RPMI7951 (cell line): ENCODE measurements at regions not wholly inside any gene's neighbourhood (a gene's known extent, or its start where the extent isn't known, plus 50 kb on each side); places are given as distances from the start of the nearest gene placed in this dataset.

Experiments
- DNase-seq: peaks from one replicate; pipeline ENCODE4 v3.0.0-alpha.2; 2012; ENCODE audit warnings: low read depth

DNA sequence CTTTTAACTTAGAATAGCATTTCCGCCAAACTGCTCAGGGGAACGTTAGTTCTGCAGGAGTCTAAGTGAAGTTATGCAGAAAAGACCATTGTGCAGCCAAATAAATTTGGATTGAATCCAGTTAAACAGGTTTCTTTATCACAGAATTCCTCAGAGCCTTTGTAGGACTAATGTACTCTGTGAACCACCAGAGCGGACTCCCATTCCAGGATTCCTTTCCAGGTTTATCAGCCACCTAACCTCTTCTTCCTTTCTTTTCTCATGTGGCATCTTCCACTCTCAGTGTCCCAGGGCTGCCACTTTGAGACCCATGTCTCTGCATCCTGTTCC is 350.4 kb downstream of the TSN start:
- no peak for DNase-seq

DNA sequence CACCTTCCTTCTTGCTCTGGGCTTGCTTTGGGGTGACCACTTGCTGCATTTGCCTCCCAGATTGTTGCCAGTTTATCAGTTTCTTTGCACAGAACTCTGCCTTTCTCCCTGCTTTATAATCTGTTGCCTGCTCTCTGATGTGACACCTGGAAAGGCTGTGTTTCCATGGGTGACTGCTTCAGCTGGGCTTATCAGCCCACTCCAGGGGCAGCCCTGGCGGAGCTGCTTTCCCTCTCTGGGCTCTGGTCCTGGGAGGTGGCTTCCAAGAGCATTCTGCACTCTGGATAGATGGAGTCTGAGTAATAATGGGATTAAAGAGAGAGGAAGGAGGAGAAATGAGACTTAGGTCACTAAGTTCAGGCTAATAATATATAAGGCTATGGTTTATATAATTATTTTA is 352.7 kb downstream of the TSN start:
- DNase-seq: no peak

DNA sequence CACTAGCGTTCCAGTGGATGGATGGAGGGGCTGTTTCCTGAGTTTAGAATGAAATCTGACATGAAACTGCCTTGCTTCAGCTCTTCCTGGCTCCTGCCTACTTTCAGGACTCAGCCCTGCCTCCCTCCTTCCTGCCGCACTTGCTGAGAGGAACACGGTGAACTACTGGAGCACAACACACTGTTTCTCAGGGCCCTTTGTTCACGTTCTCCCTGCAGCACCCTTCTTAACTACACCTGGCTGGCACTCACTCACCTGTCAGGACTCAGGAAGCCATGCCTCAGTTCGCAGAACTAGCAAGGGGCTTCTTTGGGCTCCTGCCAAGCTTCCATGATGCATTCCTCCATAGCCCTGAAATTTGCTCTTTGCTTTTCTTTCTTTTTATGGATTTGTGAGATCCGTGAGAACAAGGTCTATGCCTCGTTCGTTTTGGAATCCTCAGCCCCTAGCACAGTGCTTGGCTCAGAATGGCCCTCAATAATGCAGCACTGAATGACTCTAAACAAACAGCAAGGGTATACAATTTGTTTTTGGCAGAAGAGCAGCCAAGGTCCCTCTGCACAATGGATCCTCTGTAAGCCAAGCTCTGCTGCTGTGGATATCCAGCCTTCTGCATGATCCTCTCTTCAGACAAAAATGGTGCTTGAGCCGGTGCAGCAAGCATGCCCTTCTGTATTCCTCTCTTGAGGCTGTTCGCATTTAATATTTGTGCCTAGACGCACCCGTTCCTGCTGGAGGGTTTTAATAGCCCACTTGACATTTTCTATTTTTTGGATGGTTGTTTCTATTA is 357.0 kb downstream of the TSN start:
- no peak for DNase-seq

DNA sequence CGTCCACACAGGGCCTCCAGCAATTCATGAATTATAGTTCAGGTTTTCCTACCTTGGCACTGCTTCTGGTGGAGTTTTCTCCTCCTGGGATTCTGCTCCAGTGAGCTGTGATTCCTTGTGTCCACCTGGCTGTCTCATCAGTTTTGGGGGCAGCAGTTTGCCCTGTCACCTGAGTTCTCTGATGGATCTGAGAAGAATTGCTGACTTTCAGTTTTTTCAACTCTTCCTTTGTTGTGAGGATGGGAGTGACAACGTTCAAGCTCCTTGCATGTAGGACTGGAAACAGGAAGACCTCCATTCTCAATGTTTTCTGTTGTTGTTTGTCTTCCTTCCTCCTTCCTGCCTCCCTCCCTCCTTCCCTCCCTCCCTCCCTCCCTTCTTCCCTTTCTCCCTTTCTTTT is 359.0 kb downstream of the TSN start:
- no peak for DNase-seq

- no peak for DNase-seq
Observed at GRCh38 chr2:122117371-122117770, 361.9 kb downstream of the TSN start.

DNA sequence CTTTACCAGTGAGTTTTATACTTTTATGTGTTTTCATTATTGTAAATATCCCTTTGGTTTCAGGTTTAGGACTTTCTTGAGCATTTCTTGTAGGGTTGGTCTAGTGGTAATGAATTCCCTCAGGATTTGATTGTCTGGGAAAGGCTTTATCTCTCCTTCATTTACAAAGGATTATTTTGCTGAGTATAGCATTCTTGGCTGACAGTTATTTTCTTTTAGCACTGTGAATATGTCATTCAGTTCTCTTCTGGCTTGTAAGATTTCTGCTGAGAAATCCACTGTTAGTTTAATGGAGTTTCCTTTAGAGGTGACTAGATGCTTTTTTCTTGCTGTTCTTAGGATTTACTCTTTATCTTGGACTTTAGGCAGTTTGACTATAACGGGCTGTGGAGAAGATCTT is 373.9 kb downstream of the TSN start:
- DNase-seq: no peak

GRCh38 chr2:122132147-122132691 is 376.8 kb downstream of the TSN start:
- DNase-seq: no peak

DNA sequence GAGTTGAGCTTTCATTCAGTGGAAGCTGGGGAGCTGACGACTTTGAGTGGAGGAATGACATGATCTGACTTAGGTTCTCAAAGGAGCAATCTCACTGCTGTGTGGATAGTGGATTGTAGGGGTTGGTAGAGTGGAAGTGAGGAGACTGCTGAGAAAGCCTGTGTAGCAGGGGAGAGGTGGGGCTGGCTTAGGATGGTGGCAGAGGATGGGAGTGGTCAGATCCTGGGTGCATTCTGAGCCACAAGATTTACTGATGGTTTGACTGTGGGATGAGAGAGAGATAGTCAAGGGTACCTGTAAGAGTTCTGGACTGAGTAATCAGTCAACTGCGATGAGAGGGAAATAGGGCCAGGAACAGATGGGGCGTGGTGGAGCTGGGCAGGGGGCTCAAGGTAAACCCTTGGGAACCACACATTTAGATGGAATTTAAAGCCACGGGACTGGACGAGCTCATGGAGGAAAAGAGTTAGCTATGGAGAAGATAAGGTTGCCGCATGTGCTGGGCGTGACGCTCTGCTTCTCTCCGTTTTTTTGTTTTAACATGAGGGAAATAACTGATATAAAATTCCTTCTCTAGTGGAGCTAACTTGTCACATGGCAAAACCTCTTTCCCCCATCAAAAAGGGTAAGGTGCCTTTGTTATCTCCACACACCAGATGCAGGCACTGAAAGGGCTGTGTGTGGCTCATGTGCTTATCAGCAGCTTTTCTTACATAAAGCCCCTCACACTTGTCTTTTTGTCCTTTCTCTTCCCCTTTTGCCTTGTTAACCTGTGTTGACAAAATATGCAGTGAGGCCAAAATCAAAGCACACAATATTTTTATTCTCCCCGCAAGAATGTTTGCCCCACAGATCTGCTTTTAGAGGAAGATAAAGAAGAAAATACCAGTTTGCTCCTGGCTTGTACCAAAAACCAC is 379.8 kb downstream of the TSN start:
- DNase-seq: no peak

- DNase-seq: peak; percentile 30
Observed at GRCh38 chr2:122136056-122136455, 380.6 kb downstream of the TSN start.

GRCh38 chr2:122138561-122138960 is 383.1 kb downstream of the TSN start:
- no peak for DNase-seq

GRCh38 chr2:122139739-122140420 is 384.4 kb downstream of the TSN start:
- no peak for DNase-seq

DNA sequence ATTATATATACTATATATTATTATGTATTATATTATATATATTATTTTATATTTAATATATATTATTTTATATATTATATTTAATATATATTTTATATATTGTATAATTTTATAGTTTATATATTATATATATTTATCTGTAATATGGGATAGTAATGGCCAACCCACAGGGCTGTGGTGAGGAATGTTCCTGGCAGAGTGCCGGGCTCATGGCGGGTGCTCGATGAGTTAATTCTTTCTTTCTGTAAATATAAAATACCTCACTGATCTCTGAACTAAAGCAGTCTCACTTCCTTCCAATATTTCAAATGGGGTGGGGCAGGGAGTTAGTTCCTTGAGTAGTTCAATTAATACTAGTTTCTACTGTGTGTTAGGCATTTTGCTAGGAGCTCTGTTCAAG is 389.4 kb downstream of the TSN start:
- DNase-seq: no peak

GRCh38 chr2:122145856-122146255 is 390.4 kb downstream of the TSN start:
- DNase-seq: no peak

DNA sequence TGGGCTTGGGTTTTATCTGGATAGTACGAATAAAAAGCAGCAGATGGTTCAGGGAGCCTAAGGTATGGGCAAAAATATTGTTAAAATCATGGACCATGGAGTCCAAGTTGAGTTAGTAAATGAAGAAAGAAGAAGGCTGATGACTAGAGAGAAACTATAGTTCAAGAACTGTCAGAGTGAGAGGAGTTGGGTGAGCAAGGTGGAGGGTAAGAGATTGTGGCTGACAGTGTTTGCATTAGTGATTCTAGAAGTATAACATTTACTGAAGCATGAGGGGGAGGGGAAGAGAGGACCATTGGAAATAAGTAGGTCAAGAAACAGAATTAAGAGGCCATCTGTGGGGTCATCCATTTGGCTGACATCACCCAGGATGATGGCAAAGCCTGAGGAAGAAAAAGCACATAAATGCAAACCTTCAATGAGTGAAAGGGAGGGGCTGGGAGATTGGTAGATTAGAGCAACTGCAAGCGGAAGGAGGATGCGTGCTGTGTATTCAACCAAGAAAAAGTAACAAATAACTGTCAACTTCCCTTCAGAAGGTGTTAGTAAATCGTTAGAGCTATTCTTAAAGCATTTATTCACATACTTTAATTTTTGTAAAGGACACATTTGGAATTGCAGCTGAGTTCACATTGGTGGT is 392.8 kb downstream of the TSN start:
- DNase-seq: no peak

- DNase-seq: no peak
Observed at GRCh38 chr2:122150524-122151280, 395.3 kb downstream of the TSN start.

GRCh38 chr2:122152571-122152970 is 397.1 kb downstream of the TSN start:
- no peak for DNase-seq

DNA sequence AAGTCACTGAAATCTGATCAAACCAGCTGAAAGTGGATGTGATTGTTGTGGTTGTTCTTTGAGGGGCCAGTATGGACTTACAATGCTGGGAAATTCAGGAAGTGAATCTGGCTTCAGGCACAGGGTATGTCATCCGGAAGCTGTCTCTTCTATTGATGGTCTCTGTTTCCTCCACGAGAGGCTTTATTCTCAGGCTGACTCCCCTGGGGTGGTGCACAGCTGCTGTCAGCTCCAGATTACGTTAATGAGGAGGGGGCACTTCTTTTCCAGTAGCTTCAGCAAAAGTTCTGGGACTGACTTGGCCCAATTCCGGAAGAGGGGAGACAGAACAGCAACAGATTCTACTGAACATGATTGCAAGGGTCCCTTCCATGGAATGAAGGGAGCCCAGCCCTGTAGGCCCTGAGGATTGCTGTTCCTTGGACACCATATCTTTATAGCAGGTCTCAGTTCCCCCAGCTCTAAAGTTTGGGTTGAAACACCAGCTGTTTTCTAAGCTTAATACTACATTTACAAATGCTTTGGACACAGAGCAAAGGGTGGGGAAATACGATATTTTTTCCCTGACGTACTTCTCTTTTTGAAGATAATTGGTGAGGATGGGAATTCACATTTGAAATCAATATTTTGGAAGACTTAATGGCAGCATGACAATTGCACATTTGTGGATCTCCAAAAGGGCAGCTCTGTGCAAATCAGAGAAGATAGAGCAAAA is 400.9 kb downstream of the TSN start:
- no peak for DNase-seq

DNA sequence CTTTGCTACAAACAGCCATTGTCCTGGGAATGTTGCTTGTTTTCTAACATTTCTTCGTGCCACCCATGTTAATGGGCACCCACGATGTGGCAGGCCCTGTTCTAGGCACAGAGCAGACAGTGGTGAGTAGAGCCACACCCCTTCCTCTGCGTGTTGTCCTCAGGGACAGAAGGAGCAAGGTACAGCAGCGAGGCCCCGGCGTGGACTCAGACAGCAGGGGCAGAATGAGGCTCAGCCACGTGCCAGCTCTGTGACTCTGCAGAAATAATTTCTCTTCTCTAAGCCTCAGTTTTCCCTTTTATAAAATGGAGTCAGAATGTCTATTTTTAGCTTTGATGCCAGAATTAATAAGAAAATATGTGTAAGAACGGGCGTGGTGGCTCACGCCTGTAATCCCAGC is 401.7 kb downstream of the TSN start:
- DNase-seq: no peak

- no peak for DNase-seq
Observed at GRCh38 chr2:122163617-122164016, 408.2 kb downstream of the TSN start.

DNA sequence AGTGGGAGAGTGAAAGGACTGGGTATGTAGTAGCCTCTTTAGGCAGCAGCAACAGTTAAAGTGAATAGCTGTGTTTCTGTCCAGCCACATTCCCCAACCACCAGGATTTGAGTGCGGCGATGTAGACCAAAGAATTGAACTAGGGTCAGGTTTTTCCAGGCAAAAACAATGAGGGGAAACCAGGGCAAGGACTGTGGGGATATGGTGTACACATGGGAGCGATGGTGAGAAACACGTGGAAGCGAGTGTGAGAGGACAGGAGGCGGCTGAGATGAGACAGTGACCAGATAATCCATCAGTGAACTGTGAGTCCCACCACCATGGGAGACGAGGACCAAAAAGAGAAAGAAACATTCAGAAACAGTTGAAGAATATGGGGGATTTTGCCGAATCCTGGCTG is 409.5 kb downstream of the TSN start:
- DNase-seq: no peak
